ENCODE measurements at regions not wholly inside any gene's neighbourhood (a gene's known extent, or its start where the extent isn't known, plus 50 kb on each side); places are given as distances from the start of the nearest gene placed in this dataset.
"Not testable (repeated sequence)": the region's sequence is repeated elsewhere in the genome, so short reads cannot be mapped to it uniquely, and the experiment has no call there.

GRCh38 chr2:22359071-22359672 is 1025.8 kb upstream of the KLHL29 start:
- no peak for DNase-seq (ENCODE audit: low read depth)

- no peak for DNase-seq (ENCODE audit: low read depth)
Observed at GRCh38 chr2:22360735-22361374, 1024.1 kb upstream of the KLHL29 start.

- no peak for DNase-seq (ENCODE audit: low read depth)
Observed at GRCh38 chr2:22361571-22361970, 1023.4 kb upstream of the KLHL29 start.

DNA sequence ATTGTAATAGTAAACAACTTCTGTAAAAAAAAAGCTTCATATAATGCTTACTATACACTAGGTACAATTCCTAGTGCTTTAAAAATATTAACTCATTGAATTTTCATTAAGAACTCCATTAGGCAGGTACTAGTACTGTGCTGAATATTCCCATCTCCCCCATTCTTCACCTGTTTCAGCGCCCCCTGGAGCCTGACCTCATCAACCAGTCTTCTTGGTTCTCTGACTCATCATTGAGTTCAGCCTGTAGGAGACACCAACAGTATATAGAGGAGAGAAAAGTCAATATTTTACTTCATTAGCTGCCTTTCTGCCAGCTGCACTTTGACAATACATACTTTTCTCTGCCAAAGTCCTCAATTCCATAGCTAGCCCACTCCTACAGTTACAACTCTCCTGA is 1009.9 kb upstream of the KLHL29 start:
- DNase-seq (ENCODE audit: low read depth) = no peak

GRCh38 chr2:22377268-22377667 is 1007.7 kb upstream of the KLHL29 start:
- no peak for DNase-seq (ENCODE audit: low read depth)

DNA sequence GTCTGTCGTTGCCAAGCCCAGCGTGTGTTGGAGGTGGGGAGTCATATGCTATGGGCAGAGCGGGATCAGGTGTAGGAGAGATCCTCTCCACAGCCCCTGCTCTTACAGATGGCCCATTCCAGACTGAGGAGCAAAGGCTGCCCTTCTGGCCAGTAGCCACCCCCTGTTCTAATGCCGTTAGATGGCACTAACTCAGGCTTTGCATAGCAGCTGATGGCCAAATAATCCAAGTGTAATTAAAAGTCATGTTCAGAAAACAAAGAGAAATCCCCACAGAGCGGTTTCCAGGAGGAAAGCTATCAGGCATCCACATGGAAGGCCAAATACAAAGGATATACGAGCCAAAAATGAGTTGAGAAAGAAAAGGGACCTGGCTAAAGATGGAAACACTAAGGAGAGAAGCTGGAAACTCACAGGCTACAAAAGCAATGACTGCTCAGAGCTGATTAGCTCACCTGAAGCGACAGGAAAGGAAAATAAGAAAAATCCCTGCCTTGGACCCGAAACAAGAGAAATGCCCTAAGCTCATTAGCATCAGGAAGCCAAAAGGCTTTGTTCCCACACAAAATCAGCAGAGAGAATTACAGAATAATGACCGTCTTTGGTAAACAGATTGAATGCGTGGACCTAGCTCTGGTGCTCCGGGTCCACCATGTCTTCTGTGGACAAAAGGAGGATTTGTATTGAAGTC is 1002.4 kb upstream of the KLHL29 start:
- DNase-seq (ENCODE audit: low read depth) = no peak

- DNase-seq (ENCODE audit: low read depth) = no peak
Observed at GRCh38 chr2:22397847-22398246, 987.1 kb upstream of the KLHL29 start.

DNA sequence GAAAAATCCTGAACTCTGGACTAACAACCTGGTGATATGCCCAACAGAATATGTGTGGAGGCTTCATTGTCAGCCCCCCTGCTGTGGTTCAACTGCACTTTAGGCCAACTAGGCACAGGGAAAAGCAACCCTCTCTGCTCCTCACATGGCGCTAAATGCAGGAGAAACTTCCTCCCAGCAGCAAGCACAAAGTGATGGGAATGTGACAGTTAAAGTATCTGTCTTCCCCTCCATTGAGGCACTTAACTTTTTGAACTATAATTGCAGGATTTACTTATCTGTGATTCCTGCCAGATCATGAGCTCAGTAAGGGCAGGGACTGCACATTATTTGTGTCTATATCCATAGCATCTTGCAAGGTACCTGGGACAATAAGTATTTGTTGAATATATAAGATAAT is 981.2 kb upstream of the KLHL29 start:
- DNase-seq (ENCODE audit: low read depth) = no peak

DNA sequence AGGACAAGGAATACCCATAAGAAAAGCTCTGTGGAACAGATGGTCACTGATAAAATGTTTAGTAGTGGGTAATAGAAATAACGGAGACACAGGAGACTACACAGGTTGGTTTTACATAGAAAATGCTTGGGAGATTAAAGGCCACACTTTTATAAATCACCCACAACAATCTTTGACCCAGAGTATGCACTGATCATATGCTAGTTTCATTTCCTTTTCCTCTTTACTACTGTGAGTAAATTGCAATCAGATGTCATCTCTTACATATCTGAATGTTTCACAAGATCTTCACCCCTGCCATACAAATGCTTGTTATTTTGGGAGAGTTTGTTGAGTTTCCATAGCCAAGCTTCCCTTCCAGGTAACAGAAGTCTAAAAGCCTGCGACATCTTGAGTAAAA is 978.4 kb upstream of the KLHL29 start:
- DNase-seq (ENCODE audit: low read depth) = no peak

GRCh38 chr2:22420076-22420475 is 964.9 kb upstream of the KLHL29 start:
- DNase-seq (ENCODE audit: low read depth) = no peak

- DNase-seq (ENCODE audit: low read depth) = no peak
Observed at GRCh38 chr2:22442051-22442450, 942.9 kb upstream of the KLHL29 start.

- DNase-seq (ENCODE audit: low read depth) = no peak
Observed at GRCh38 chr2:22444281-22444680, 940.7 kb upstream of the KLHL29 start.

DNA sequence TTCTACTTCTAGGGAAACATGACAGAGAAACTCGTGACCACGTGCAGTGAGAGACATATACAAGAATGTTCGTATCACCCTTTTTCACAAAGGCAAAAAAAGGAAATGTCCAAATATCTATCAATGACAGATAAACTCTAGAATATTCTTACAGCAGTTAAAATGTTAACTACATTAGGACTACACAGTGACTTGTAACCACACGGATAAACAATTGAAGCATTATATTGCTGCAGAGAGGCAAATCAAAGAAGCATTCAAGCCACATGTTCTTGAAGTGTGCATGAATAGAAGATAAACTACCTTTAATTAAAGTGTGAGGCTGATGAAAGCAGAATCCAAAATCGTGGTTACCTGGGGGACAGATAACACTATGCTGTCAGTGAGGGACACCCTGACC is 935.3 kb upstream of the KLHL29 start:
- DNase-seq (ENCODE audit: low read depth) = no peak

GRCh38 chr2:22450831-22451230 is 934.1 kb upstream of the KLHL29 start:
- no peak for DNase-seq (ENCODE audit: low read depth)

- DNase-seq (ENCODE audit: low read depth) = no peak
Observed at GRCh38 chr2:22454826-22455485, 930.0 kb upstream of the KLHL29 start.

DNA sequence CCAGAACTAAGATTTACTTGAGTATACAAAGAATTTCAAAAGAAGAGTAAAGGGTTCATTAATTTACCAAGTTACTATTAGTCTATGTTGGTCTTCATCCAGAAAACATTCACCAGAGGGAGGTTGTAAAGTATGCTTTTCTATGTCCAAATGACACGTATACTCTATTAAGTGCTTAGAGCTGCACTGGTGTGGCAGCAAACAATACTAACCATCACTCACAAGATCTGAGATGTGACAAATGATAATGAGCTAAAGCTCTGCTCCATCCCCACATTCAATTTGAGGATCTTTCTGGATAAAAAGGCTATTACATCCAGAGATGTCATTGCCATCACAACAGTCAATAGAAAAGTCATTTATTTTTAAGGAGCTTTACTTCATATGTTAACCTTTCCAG is 926.5 kb upstream of the KLHL29 start:
- DNase-seq (ENCODE audit: low read depth) = no peak

DNA sequence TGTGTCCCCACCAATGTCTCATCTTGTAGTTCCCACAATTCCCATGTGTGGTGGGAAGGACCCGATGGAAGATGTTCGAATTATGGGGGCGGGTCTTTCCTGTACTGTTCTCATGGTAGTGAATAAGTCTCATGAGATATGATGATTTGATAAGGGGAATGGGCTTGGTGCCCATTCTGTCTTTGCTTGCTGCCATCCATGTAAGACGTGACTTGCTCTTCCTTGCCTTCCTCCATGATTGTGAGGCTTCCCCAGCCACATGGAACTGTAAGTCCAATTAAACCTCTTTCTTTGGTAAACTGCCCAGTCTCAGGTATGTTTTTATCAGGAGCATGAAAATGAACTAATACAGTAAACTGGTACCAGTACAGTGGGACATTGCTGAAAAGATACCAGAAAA is 909.9 kb upstream of the KLHL29 start:
- DNase-seq (ENCODE audit: low read depth) = not testable (repeated sequence)

GRCh38 chr2:22478329-22478728 is 906.6 kb upstream of the KLHL29 start:
- no peak for DNase-seq (ENCODE audit: low read depth)

GRCh38 chr2:22481486-22482259 is 903.3 kb upstream of the KLHL29 start:
- no peak for DNase-seq (ENCODE audit: low read depth)

- DNase-seq (ENCODE audit: low read depth) = no peak
Observed at GRCh38 chr2:22483036-22483435, 901.9 kb upstream of the KLHL29 start.

DNA sequence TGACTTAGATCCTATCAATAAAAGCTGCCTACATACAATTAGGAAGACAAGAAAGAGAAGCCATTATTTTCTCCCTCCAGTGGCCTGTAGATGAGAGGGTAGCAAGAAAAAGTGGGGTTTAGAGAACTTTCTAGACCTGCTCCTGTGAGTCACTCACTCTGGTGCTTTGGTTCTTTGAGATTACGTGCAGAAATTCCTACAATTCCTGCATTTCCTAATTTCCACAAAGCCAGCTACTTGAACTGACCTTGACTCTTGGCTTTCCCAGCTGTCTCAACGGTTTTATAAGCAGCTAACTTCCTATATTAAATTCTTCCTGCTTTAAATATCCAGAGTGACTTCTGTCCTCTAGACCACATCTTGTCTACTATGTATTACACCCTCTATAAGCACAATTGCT is 899.5 kb upstream of the KLHL29 start:
- no peak for DNase-seq (ENCODE audit: low read depth)

- DNase-seq (ENCODE audit: low read depth) = no peak
Observed at GRCh38 chr2:22486343-22486742, 898.6 kb upstream of the KLHL29 start.
